CD14-positive monocyte (primary cell): ENCODE measurements at regions not wholly inside any gene's neighbourhood (a gene's known extent, or its start where the extent isn't known, plus 50 kb on each side); places are given as distances from the start of the nearest gene placed in this dataset.
A peak's percentile ranks its signal among the peaks of the same experiment; 100 is the strongest.

ENCODE experiments used
- DNase-seq, 3 donors: peaks; one replicate each; pipeline ENCODE4 v3.0.0-alpha.2; 2011 to 2022
- H2AFZ ChIP-seq: 2 replicates; pipeline ENCODE4 v1.6.0; 2012; ENCODE audit warnings: mild to moderate bottlenecking, low read depth, low read length, inconsistent platforms; ENCODE audit not compliant: insufficient read depth, poor library complexity, severe bottlenecking
- H3K27ac ChIP-seq, 2 donors: 1 replicate in 1 of 2; 2 replicates in 1 of 2; pipeline ENCODE4 v1.5.1; 2012 to 2013; ENCODE audit warnings: low read length in 2 of 2, control low read depth in 1 of 2, inconsistent platforms in 1 of 2, low read depth in 1 of 2, mild to moderate bottlenecking in 1 of 2
- H3K27me3 ChIP-seq, 2 donors: one replicate each; pipeline versions ENCODE4 v1.6.0 to v1.6.1; 2011 to 2013; ENCODE audit warnings: low read length in 2 of 2; ENCODE audit not compliant: control insufficient read depth in 2 of 2, insufficient read depth in 2 of 2
- H3K36me3 ChIP-seq, 2 donors: replicated peaks in 1 of 2; 1 replicate in 1 of 2; 2 replicates in 1 of 2; pipeline versions ENCODE4 v1.5.1 to v1.6.1; 2012 to 2013; ENCODE audit warnings: low read length in 2 of 2, control low read depth in 1 of 2, inconsistent platforms in 1 of 2, mild to moderate bottlenecking in 1 of 2; ENCODE audit not compliant: insufficient read depth in 2 of 2, control insufficient read depth in 1 of 2
- H3K4me1 ChIP-seq, 2 donors: 1 replicate in 1 of 2; 2 replicates in 1 of 2; pipeline versions ENCODE4 v1.5.1 to v1.6.1; 2012 to 2013; ENCODE audit warnings: low read length in 2 of 2, control low read depth in 1 of 2, inconsistent platforms in 1 of 2, mild to moderate bottlenecking in 1 of 2, moderate library complexity in 1 of 2; ENCODE audit not compliant: insufficient read depth in 2 of 2, control insufficient read depth in 1 of 2
- H3K4me2 ChIP-seq: replicated peaks from 2 replicates; pipeline ENCODE3; 2012; ENCODE audit warnings: low read length, moderate library complexity, mild to moderate bottlenecking; ENCODE audit not compliant: poor library complexity, severe bottlenecking; ENCODE audit errors: extremely low read depth
- H3K4me3 ChIP-seq, 3 experiments: fragments of 200-600 bp in 1 of 3; sonication (generic) in 1 of 3; replicated peaks in 1 of 3; 1 replicate in 2 of 3; 2 replicates in 1 of 3; pipeline ENCODE4 v1.5.1; 2011 to 2013; ENCODE audit warnings: low read length in 3 of 3, mild to moderate bottlenecking in 3 of 3, control low read depth in 2 of 3, low read depth in 2 of 3, inconsistent platforms in 1 of 3, moderate library complexity in 1 of 3
- H3K79me2 ChIP-seq: 2 replicates; pipeline ENCODE4 v1.6.0; 2012; ENCODE audit warnings: mild to moderate bottlenecking, control low read depth, inconsistent platforms, low read length, moderate library complexity; ENCODE audit not compliant: insufficient read depth
- H3K9ac ChIP-seq: 2 replicates; pipeline ENCODE4 v1.6.0; 2017; ENCODE audit warnings: low read length, mild to moderate bottlenecking; ENCODE audit not compliant: insufficient read depth, poor library complexity, severe bottlenecking
- H3K9me3 ChIP-seq, 2 donors: replicated peaks in 1 of 2; 1 replicate in 1 of 2; 2 replicates in 1 of 2; pipeline versions ENCODE4 v1.5.1 to v1.6.1; 2012 to 2013; ENCODE audit warnings: low read length in 2 of 2, control low read depth in 1 of 2; ENCODE audit not compliant: control insufficient read depth in 1 of 2, insufficient read depth in 1 of 2
- H4K20me1 ChIP-seq: 2 replicates; pipeline ENCODE4 v1.6.0; 2012; ENCODE audit warnings: mild to moderate bottlenecking, low read length, control low read depth, moderate library complexity; ENCODE audit not compliant: insufficient read depth
- H3K27ac Mint-ChIP-seq, 7 donors: one replicate each; pipeline ENCODE4 v1.8.0; 2020; ENCODE audit warnings: mild to moderate bottlenecking in 7 of 7, mixed read lengths in 7 of 7, moderate library complexity in 6 of 7, inconsistent platforms in 2 of 7
- H3K27me3 Mint-ChIP-seq, 3 donors: one replicate each; pipeline ENCODE4 v1.8.0; 2021 to 2022; ENCODE audit warnings: low read depth in 3 of 3, mild to moderate bottlenecking in 3 of 3, mixed read lengths in 3 of 3, moderate library complexity in 3 of 3, inconsistent platforms in 1 of 3
- H3K36me3 Mint-ChIP-seq, 2 donors: one replicate each; pipeline ENCODE4 v1.8.0; 2020; ENCODE audit warnings: mixed read lengths in 2 of 2, inconsistent platforms in 1 of 2, mild to moderate bottlenecking in 1 of 2
- H3K4me1 Mint-ChIP-seq: one replicate; pipeline ENCODE4 v1.8.0; 2020; ENCODE audit warnings: mild to moderate bottlenecking, mixed read lengths
- H3K4me3 Mint-ChIP-seq, 2 donors: one replicate each; pipeline ENCODE4 v1.8.0; 2020; ENCODE audit warnings: mild to moderate bottlenecking in 2 of 2, mixed read lengths in 2 of 2, moderate library complexity in 1 of 2
- H3K9me3 Mint-ChIP-seq, 7 donors: one replicate each; pipeline ENCODE4 v1.8.0; 2020 to 2022; ENCODE audit warnings: mixed read lengths in 7 of 7, mild to moderate bottlenecking in 6 of 7, moderate library complexity in 6 of 7, inconsistent platforms in 2 of 7
- CTCF ChIP-seq: fragments of 200-600 bp; IDR thresholded peaks from one replicate; pipeline ENCODE4 v1.8.0; 2022; ENCODE audit warnings: antibody characterized with exemption, mild to moderate bottlenecking
- WGBS: methylation state at CpG from one replicate; pipeline ENCODE4 v1.1.5; 2013; ENCODE audit warnings: missing lambda C conversion rate; ENCODE audit not compliant: insufficient coverage; 5-methylcytosine and 5-hydroxymethylcytosine counted together
- intact Hi-C, 2 donors: fragments of 100-400 bp; cut with micrococcal nuclease; formaldehyde crosslinking; loops; one replicate each; pipeline versions ENCODE4 v1.15.0 to v1.15.1; 2023

DNA sequence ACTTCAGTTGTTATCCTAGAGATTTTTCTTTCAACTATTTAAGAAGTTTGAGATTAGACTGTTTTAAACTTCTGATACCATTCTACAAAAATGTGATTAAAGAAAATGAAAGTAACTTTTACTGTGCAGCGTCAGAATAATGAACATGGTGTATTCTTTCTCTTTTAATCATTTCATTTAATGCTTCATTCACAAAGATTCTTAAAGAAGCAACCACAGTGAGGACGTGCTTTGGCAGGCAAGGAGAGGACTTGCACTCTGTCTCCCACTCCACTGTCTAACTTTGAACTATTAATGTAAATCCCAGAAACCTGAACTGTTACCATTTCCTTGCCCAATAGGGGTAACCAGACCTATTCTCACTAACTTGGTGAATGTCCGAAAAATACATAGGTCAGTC is 137.0 kb downstream of the KCNRG start:
- Histone ChIP-seq H3K27ac (no peak overlapping the region), H3K4me3 (peak overlapping the region; percentile 21 to 50 (median 49)), H3K4me1 (peaks cover 0 to 12% of the 10 kb centered on the region in 2 donors), H3K79me2 (no peaks in the 10 kb centered on the region), H3K4me2 (peak overlapping the region; percentile 32), H3K27me3 (no peaks in the 10 kb centered on the region), H3K9ac (no peak overlapping the region), H3K9me3 (no peaks in the 10 kb centered on the region), H4K20me1 (no peaks in the 10 kb centered on the region), H2AFZ (peak overlapping the region; percentile 62), H3K36me3 (no peaks in the 10 kb centered on the region)
- TF ChIP-seq CTCF: no peak
- DNase-seq: no peak
- intact Hi-C loops: no loop called here
- Mint-ChIP-seq H3K36me3 (peaks cover 0 to 2% of the 10 kb centered on the region in 2 donors), H3K27me3 (no peaks in the 10 kb centered on the region), H3K27ac (peak overlapping the region in 4 of 7 donors; percentile 10 to 76 (median 52)), H3K9me3 (no peaks in the 10 kb centered on the region), H3K4me1 (peaks cover 29% of the 10 kb centered on the region), H3K4me3 (peak overlapping the region; percentile 62 to 79)
- whole genome bisulfite sequencing: no CpG with 5 or more reads among the region's 3 CpGs

DNA sequence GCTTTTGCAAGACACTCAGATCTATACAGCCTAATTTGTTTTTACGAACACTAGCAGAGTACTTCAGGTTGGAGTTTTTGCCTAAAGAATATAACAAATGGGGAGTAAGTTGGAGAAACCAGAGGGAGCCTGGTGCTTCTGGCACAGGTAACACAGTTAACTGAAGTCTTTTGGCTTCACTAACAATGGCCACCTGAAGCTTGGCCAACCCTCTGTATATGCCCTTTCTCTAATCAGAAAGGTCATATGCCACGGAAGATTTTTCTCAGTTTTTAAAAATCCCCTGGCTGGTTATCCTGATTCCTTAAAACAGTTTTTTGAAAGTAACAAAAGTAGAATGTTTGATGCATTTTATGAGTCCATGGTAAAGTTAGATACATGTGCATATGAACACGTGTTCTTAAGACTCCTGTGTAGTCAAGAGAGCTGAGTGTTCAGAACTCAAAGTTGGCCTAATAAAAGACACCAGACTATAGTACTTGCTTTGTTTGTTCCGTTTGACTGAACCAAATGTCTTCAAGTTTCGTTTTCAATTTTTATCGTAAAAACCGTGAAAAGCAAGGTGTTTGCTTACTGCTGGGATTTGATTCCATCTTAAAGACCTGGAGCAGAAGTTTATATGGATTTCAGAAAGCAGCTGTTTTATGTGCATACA is 137.5 kb downstream of the KCNRG start:
- peak overlapping the region; percentile 62 to 79 for H3K4me3 Mint-ChIP-seq

More for the DNA sequence above, 137.5 kb downstream of the KCNRG start:
- Histone ChIP-seq H3K9ac (no peak overlapping the region), H3K27me3 (no peaks in the 10 kb centered on the region), H3K79me2 (no peaks in the 10 kb centered on the region), H3K4me3 (peak overlapping the region in 1 of 3 experiments; percentile 50), H3K27ac (no peak overlapping the region), H3K36me3 (no peaks in the 10 kb centered on the region), H3K9me3 (no peaks in the 10 kb centered on the region), H3K4me1 (peaks cover 0 to 12% of the 10 kb centered on the region in 2 donors), H2AFZ (peak overlapping the region; percentile 62), H4K20me1 (no peaks in the 10 kb centered on the region), H3K4me2 (peak overlapping the region; percentile 32)
- H3K27ac Mint-ChIP-seq: peak overlapping the region in 2 of 7 donors; percentile 70 to 76
- no peaks in the 10 kb centered on the region for H3K9me3 Mint-ChIP-seq
- 80% methylated on average over 2 of the region's 7 CpGs for WGBS
- no peaks in the 10 kb centered on the region for H3K27me3 Mint-ChIP-seq
- DNase-seq: no peak
- H3K4me1 Mint-ChIP-seq: peaks cover 29% of the 10 kb centered on the region
- no peak for TF ChIP-seq CTCF
- intact Hi-C loops: no loop called here
- H3K36me3 Mint-ChIP-seq: peaks cover 0 to 2% of the 10 kb centered on the region in 2 donors
